ENCODE measurements at regions not wholly inside any gene's neighbourhood (a gene's known extent, or its start where the extent isn't known, plus 50 kb on each side); places are given as distances from the start of the nearest gene placed in this dataset.

DNA sequence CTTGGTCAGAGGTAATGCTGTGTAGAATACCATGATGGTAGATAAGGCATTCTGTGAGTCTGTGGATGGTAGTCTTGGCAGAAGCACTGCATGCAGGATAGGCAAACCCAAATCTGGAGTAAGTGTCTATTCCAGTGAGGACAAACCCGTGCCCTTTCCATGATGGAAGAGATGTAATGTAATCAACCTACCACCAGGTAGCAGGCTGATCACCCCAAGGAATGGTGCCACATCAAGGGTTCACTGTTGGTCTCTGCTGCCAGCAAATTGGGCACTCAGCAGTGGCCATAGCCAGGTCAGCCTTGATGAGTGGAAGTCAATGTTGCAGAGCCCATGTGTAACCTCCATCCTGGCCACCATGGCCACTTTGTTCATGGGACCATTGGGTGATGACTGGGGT, 155.0 kb downstream of the RAP2A start:
- peak in 2 of 3 experiments; percentile 48 to 49; a peak in 3 of 4 replicates for TF ChIP-seq CTCF (IDR thresholded peaks at IDR 0.05; ENCODE audit: control extremely low read depth in 1 of 3, insufficient read depth in 1 of 3, low read depth in 1 of 3, low read length in 3 of 3)
- TF ChIP-seq POLR2AphosphoS5 (IDR thresholded peaks at IDR 0.05; ENCODE audit: low read depth, low read length), result no peak
- no peak for TF ChIP-seq JUN (IDR thresholded peaks at IDR 0.05; ENCODE audit: low read depth, low read length)
- no peak for TF ChIP-seq FOSL1 (IDR thresholded peaks at IDR 0.05; ENCODE audit: insufficient read depth, low read depth, low read length)
- no peak for TF ChIP-seq SRF (IDR thresholded peaks at IDR 0.05; ENCODE audit: low read depth, low read length)
- no peak for TF ChIP-seq TCF12 (IDR thresholded peaks at IDR 0.05; ENCODE audit: low read depth, low read length)
